HCT116 (cell line): ENCODE measurements at regions not wholly inside any gene's neighbourhood (a gene's known extent, or its start where the extent isn't known, plus 50 kb on each side); places are given as distances from the start of the nearest gene placed in this dataset.

ENCODE experiments used
- ATAC-seq: fragments of 200-7000 bp; cut with Tn5 transposase; 2 replicates; pipeline ENCODE4 v1.9.1; 2020; ENCODE audit warnings: mild to moderate bottlenecking, moderate library complexity
- BruUV-seq: library from RNA; stranded (reverse); fragments of 400-500 nt; replicated peaks from 2 replicates; lab custom pipeline; 2021; lab: Mats Ljungman, UMichigan
- CTCF ChIA-PET: fragments of 300-600 bp; sonication (Branson Sonifier 250); formaldehyde crosslinking; loops from one replicate; lab custom pipeline; 2021; ENCODE audit warnings: antibody characterized with exemption; lab: Charles Lee
- POLR2A ChIA-PET: fragments of 300-600, 350-600 bp; sonication (Branson Sonifier 250); formaldehyde crosslinking; loops from one replicate; lab custom pipeline; 2021; ENCODE audit warnings: antibody characterized with exemption; lab: Charles Lee
- RAD21 ChIA-PET, 2 experiments: fragments of 300-600 bp; sonication (Branson Sonifier 250); formaldehyde crosslinking; loops; one replicate each; lab custom pipeline; 2023; ENCODE audit warnings: low total read pairs in 2 of 2; ENCODE audit not compliant: uncharacterized antibody in 2 of 2, unreplicated experiment in 2 of 2, low non-redundant PET in 1 of 2; lab: Charles Lee
- DNase-seq: peaks from one replicate; pipeline ENCODE4 v3.0.0-alpha.2; 2010; ENCODE audit warnings: low read depth, low spot score
- H2AFZ ChIP-seq: fragments of 200-600 bp; shearing (Covaris generic), sonication (generic); 2 replicates; pipeline ENCODE4 v1.6.1; 2017; ENCODE audit warnings: low read depth, mixed run types, mixed read lengths, antibody characterized with exemption, low read length; ENCODE audit not compliant: poor library complexity, severe bottlenecking
- H3K27ac ChIP-seq: 2 replicates; pipeline ENCODE4 v1.5.1; 2012; ENCODE audit warnings: low read depth, low read length
- H3K27me3 ChIP-seq: fragments of 200-600 bp; sonication (generic); 2 replicates; pipeline ENCODE4 v1.6.1; 2016; ENCODE audit warnings: mixed run types, low read length, mixed read lengths; ENCODE audit not compliant: insufficient read depth
- H3K36me3 ChIP-seq, 2 experiments: fragments of 200-500 bp in 1 of 2; fragments of 200-600 bp in 1 of 2; sonication (Bioruptor generic) in 1 of 2; sonication (generic) in 1 of 2; 2 replicates each; pipeline versions ENCODE4 v1.5.1 to v1.6.1; 2014 to 2016; ENCODE audit warnings: low read length in 2 of 2, inconsistent platforms in 1 of 2, mixed read lengths in 1 of 2, mixed run types in 1 of 2; ENCODE audit not compliant: insufficient read depth in 2 of 2, control insufficient read depth in 1 of 2
- H3K4me1 ChIP-seq, 2 experiments: fragments of 200-600 bp in 1 of 2; sonication (generic) in 1 of 2; 2 replicates each; pipeline versions ENCODE4 v1.5.1 to v1.6.1; 2012 to 2017; ENCODE audit warnings: low read length in 2 of 2, inconsistent platforms in 1 of 2, mild to moderate bottlenecking in 1 of 2, mixed read lengths in 1 of 2, mixed run types in 1 of 2, moderate library complexity in 1 of 2; ENCODE audit not compliant: insufficient read depth in 2 of 2, control insufficient read depth in 1 of 2
- H3K4me2 ChIP-seq: fragments of 200-600 bp; sonication (generic); 2 replicates; pipeline ENCODE4 v1.6.1; 2017; ENCODE audit warnings: mixed run types, low read length, mixed read lengths
- H3K4me3 ChIP-seq, 2 experiments: fragments of 200-600 bp in 1 of 2; sonication (generic) in 1 of 2; replicated peaks in 1 of 2; 2 replicates each; pipeline ENCODE4 v1.5.1; 2011 to 2016; ENCODE audit warnings: low read length in 2 of 2, control low read depth in 1 of 2, low read depth in 1 of 2, mild to moderate bottlenecking in 1 of 2, mixed read lengths in 1 of 2, mixed run types in 1 of 2
- H3K79me2 ChIP-seq: fragments of 200-600 bp; sonication (generic); 2 replicates; pipeline ENCODE4 v1.6.1; 2017; ENCODE audit warnings: mild to moderate bottlenecking, mixed run types, low read length, moderate library complexity, mixed read lengths; ENCODE audit not compliant: insufficient read depth
- H3K9ac ChIP-seq: fragments of 200-600 bp; sonication (generic); 2 replicates; pipeline ENCODE4 v1.6.1; 2016; ENCODE audit warnings: low read length, mixed read lengths
- H3K9me2 ChIP-seq: fragments of 200-600 bp; sonication (generic), shearing (Covaris generic); 2 replicates; pipeline ENCODE4 v1.6.1; 2017; ENCODE audit warnings: mixed run types, mild to moderate bottlenecking, moderate library complexity; ENCODE audit not compliant: insufficient read depth
- H3K9me3 ChIP-seq, 2 experiments: fragments of 200-500 bp in 1 of 2; fragments of 200-600 bp in 1 of 2; sonication (Bioruptor generic) in 1 of 2; sonication (generic) in 1 of 2; 2 replicates each; pipeline ENCODE4 v1.6.1; 2014 to 2017; ENCODE audit warnings: low read length in 2 of 2, mixed read lengths in 2 of 2, inconsistent platforms in 1 of 2, low read depth in 1 of 2, mild to moderate bottlenecking in 1 of 2, mixed run types in 1 of 2, moderate library complexity in 1 of 2; ENCODE audit not compliant: control insufficient read depth in 1 of 2, insufficient read depth in 1 of 2
- H4K20me1 ChIP-seq: fragments of 200-600 bp; sonication (generic), shearing (Covaris generic); 2 replicates; pipeline ENCODE4 v1.6.1; 2017; ENCODE audit warnings: mixed run types, mild to moderate bottlenecking, moderate library complexity; ENCODE audit not compliant: insufficient read depth
- EGR1 ChIP-seq: IDR thresholded peaks from 2 replicates; pipeline ENCODE4 v1.6.1; 2012; ENCODE audit warnings: low read depth
- REST ChIP-seq: IDR thresholded peaks from 2 replicates; pipeline ENCODE4 v1.6.1; 2012; ENCODE audit warnings: low read depth
- SIN3A ChIP-seq: IDR thresholded peaks from 2 replicates; pipeline ENCODE4 v1.6.1; 2012; ENCODE audit warnings: low read depth
- ZBTB33 ChIP-seq: IDR thresholded peaks from 2 replicates; pipeline ENCODE4 v1.6.1; 2011; ENCODE audit warnings: mild to moderate bottlenecking, low read length, moderate library complexity; ENCODE audit not compliant: insufficient replicate concordance; ENCODE audit errors: extremely low read depth
- ZFX ChIP-seq: fragments of 450-650 bp; IDR thresholded peaks from 2 replicates; pipeline ENCODE4 v1.6.1; 2017
- intact Hi-C: fragments of 100-400 bp; cut with micrococcal nuclease; formaldehyde crosslinking; loops from 2 replicates; pipeline ENCODE4 v1.10.0; 2022

- TF ChIP-seq ZBTB33 (no peak), ZFX (no peak), REST (no peak), EGR1 (no peak), SIN3A (no peak)
- Histone ChIP-seq H3K4me3 (no peak overlapping the region), H3K4me2 (no peak overlapping the region), H3K79me2 (no peaks in the 10 kb centered on the region), H3K9me2 (no peaks in the 10 kb centered on the region), H3K36me3 (no peaks in the 10 kb centered on the region), H3K27me3 (peaks cover 9% of the 10 kb centered on the region; the same call in 1 of the 2 replicates), H3K9ac (no peak overlapping the region), H3K27ac (no peak overlapping the region), H3K9me3 (no peaks in the 10 kb centered on the region), H4K20me1 (no peaks in the 10 kb centered on the region), H2AFZ (no peak overlapping the region), H3K4me1 (no peaks in the 10 kb centered on the region)
- no TSS peak for BruUV-seq
- intact Hi-C loops = no loop called here
- ChIA-PET RAD21 (no interaction called here), POLR2A (no interaction called here), CTCF (no interaction called here)
- ATAC-seq = no peak
- no peak for DNase-seq
Observed at GRCh38 chr15:85905751-85906450, 111.2 kb upstream of the KLHL25 start.
